Loucy (cell line): ENCODE measurements at regions not wholly inside any gene's neighbourhood (a gene's known extent, or its start where the extent isn't known, plus 50 kb on each side); places are given as distances from the start of the nearest gene placed in this dataset.

Experiments
- H2AFZ ChIP-seq: fragments of 200-600 bp; sonication (generic); 2 replicates; pipeline ENCODE4 v1.6.0; 2016; ENCODE audit warnings: antibody characterized with exemption, mild to moderate bottlenecking, low read length, moderate library complexity
- H3F3A ChIP-seq: fragments of 200-600 bp; 2 replicates; pipeline ENCODE4 v1.6.0; 2016; ENCODE audit warnings: antibody characterized with exemption, low read depth, mild to moderate bottlenecking
- H3K27me3 ChIP-seq: fragments of 200-600 bp; sonication (generic); 2 replicates; pipeline ENCODE4 v1.6.1; 2014; ENCODE audit warnings: low read length, mild to moderate bottlenecking; ENCODE audit not compliant: insufficient read depth, poor library complexity, severe bottlenecking
- H3K36me3 ChIP-seq: fragments of 200-600 bp; sonication (generic); 2 replicates; pipeline ENCODE4 v1.6.1; 2016; ENCODE audit warnings: low read length; ENCODE audit not compliant: insufficient read depth
- H3K4me1 ChIP-seq: fragments of 200-600 bp; sonication (generic); 2 replicates; pipeline ENCODE4 v1.5.1; 2014; ENCODE audit warnings: low read length, mild to moderate bottlenecking; ENCODE audit not compliant: insufficient read depth, poor library complexity, severe bottlenecking
- H3K4me2 ChIP-seq: fragments of 200-600 bp; sonication (generic); 2 replicates; pipeline ENCODE4 v1.6.0; 2014; ENCODE audit warnings: antibody characterized with exemption, low read length, low read depth, mild to moderate bottlenecking; ENCODE audit not compliant: poor library complexity, severe bottlenecking
- H3K4me3 ChIP-seq: fragments of 200-600 bp; sonication (generic); 2 replicates; pipeline ENCODE4 v1.5.1; 2014; ENCODE audit warnings: low read length, mild to moderate bottlenecking, mixed read lengths; ENCODE audit not compliant: poor library complexity, severe bottlenecking
- H3K79me2 ChIP-seq: fragments of 200-600 bp; sonication (generic); 2 replicates; pipeline ENCODE4 v1.6.1; 2014; ENCODE audit warnings: low read length; ENCODE audit not compliant: insufficient read depth
- H3K9ac ChIP-seq: fragments of 200-600 bp; sonication (generic); 2 replicates; pipeline ENCODE4 v1.6.0; 2014; ENCODE audit warnings: mild to moderate bottlenecking, low read depth, low read length, moderate library complexity; ENCODE audit not compliant: poor library complexity, severe bottlenecking
- H3K9me2 ChIP-seq: fragments of 200-600 bp; sonication (generic); replicated peaks from 2 replicates; pipeline ENCODE4 v1.6.1; 2016; ENCODE audit warnings: low read depth, low read length, mixed read lengths
- H3K9me3 ChIP-seq: fragments of 200-600 bp; sonication (generic); 2 replicates; pipeline ENCODE4 v1.6.1; 2014; ENCODE audit warnings: mild to moderate bottlenecking, antibody characterized with exemption, low read length, low read depth; ENCODE audit not compliant: insufficient read depth
- H4K20me1 ChIP-seq: fragments of 200-600 bp; sonication (generic); 2 replicates; pipeline ENCODE4 v1.6.0; 2014; ENCODE audit warnings: antibody characterized with exemption, low read length, mild to moderate bottlenecking; ENCODE audit not compliant: insufficient read depth, poor library complexity, severe bottlenecking
- EZH2phosphoT487 ChIP-seq: fragments of 200-600 bp; IDR thresholded peaks from 2 replicates; pipeline ENCODE4 v1.6.1; 2018; ENCODE audit warnings: antibody characterized with exemption, mild to moderate bottlenecking, moderate library complexity, borderline replicate concordance
- TF ChIP-seq, protein P1 (sequence below): fragments of 200-600 bp; sonication (generic); conservative IDR thresholded peaks from 2 replicates; pipeline ENCODE4 v1.5.1; 2014; ENCODE audit warnings: mild to moderate bottlenecking, antibody characterized with exemption, low read length

- Histone ChIP-seq H3K4me3 (no peak overlapping the region), H3K4me1 (no peaks in the 10 kb centered on the region), H3K79me2 (no peaks in the 10 kb centered on the region), H3K4me2 (no peak overlapping the region), H3K36me3 (no peaks in the 10 kb centered on the region), H3K9me2 (no peaks in the 10 kb centered on the region), H3K9ac (no peak overlapping the region), H3F3A (no peaks in the 10 kb centered on the region), H3K9me3 (no peaks in the 10 kb centered on the region), H4K20me1 (no peaks in the 10 kb centered on the region), H2AFZ (no peak overlapping the region), H3K27me3 (no peaks in the 10 kb centered on the region)
- TF ChIP-seq, protein P1, sequence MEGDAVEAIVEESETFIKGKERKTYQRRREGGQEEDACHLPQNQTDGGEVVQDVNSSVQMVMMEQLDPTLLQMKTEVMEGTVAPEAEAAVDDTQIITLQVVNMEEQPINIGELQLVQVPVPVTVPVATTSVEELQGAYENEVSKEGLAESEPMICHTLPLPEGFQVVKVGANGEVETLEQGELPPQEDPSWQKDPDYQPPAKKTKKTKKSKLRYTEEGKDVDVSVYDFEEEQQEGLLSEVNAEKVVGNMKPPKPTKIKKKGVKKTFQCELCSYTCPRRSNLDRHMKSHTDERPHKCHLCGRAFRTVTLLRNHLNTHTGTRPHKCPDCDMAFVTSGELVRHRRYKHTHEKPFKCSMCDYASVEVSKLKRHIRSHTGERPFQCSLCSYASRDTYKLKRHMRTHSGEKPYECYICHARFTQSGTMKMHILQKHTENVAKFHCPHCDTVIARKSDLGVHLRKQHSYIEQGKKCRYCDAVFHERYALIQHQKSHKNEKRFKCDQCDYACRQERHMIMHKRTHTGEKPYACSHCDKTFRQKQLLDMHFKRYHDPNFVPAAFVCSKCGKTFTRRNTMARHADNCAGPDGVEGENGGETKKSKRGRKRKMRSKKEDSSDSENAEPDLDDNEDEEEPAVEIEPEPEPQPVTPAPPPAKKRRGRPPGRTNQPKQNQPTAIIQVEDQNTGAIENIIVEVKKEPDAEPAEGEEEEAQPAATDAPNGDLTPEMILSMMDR = no peak
- no peak for TF ChIP-seq EZH2phosphoT487
These were observed 167.4 kb downstream of the ZDHHC21 start for GRCh38 chr9:14525856-14526255.

DNA sequence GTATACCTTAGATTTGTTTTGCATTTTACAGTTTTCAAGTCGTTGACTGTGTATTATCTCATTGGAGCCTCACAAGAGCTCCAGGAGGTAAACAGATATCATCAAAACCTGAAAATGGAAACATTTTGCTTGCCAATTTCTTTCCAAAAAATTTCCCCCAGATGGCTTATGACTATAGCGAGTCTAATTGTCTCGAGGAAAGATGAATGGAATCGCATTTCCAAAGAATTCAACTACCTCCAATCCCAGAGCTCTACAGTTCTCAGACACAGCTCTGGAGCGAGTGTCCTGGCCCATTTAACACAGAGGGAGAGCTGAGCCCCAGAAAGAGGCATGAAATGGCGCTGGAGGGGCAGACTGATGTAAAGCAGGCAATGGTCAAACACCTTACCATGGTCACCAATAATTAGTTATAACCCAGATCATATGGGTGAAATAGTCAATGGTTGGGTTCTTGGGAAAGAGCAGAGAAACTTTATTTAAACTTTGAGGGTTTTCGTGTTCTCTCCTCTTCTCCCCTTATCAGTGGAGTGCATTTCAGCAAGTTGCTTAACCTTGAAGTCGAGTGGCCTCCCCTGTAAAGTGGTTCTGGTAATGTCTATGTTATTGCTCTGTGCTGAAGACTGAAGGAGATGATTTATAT, 168.2 kb downstream of the ZDHHC21 start:
- TF ChIP-seq EZH2phosphoT487 = no peak
- TF ChIP-seq, protein P1 = no peak
- Histone ChIP-seq H4K20me1 (no peaks in the 10 kb centered on the region), H3K27me3 (no peaks in the 10 kb centered on the region), H3F3A (no peaks in the 10 kb centered on the region), H3K9me3 (no peaks in the 10 kb centered on the region), H3K9ac (no peak overlapping the region), H3K36me3 (no peaks in the 10 kb centered on the region), H3K4me3 (no peak overlapping the region), H3K9me2 (no peaks in the 10 kb centered on the region), H3K4me2 (no peak overlapping the region), H3K79me2 (no peaks in the 10 kb centered on the region), H3K4me1 (no peaks in the 10 kb centered on the region), H2AFZ (no peak overlapping the region)

- TF ChIP-seq, protein P1 = no peak
- no peak for TF ChIP-seq EZH2phosphoT487
- Histone ChIP-seq H3K36me3 (no peaks in the 10 kb centered on the region), H3K9me2 (no peaks in the 10 kb centered on the region), H3K4me3 (no peak overlapping the region), H3K4me1 (no peaks in the 10 kb centered on the region), H3F3A (no peaks in the 10 kb centered on the region), H3K9me3 (no peaks in the 10 kb centered on the region), H3K4me2 (no peak overlapping the region), H3K9ac (no peak overlapping the region), H2AFZ (no peak overlapping the region), H3K79me2 (no peaks in the 10 kb centered on the region), H4K20me1 (no peaks in the 10 kb centered on the region), H3K27me3 (no peaks in the 10 kb centered on the region)
These were observed 169.7 kb downstream of the ZDHHC21 start for GRCh38 chr9:14523545-14523944.
